H1 (cell line): ENCODE measurements at regions not wholly inside any gene's neighbourhood (a gene's known extent, or its start where the extent isn't known, plus 50 kb on each side); places are given as distances from the start of the nearest gene placed in this dataset.
"Not testable (repeated sequence)": the region's sequence is repeated elsewhere in the genome, so short reads cannot be mapped to it uniquely, and the experiment has no call there.

Experiments
- CTCF ChIA-PET: fragments of 300-600 bp; sonication (Branson Sonifier 250); formaldehyde crosslinking; loops from one replicate; lab custom pipeline; 2021; ENCODE audit not compliant: partially characterized antibody; lab: Charles Lee
- POLR2A ChIA-PET: fragments of 300-600 bp; sonication (Branson Sonifier 250); formaldehyde crosslinking; loops from one replicate; lab custom pipeline; 2021; ENCODE audit warnings: inconsistent platforms; ENCODE audit not compliant: partially characterized antibody; lab: Charles Lee
- DNase-seq, 2 experiments: peaks; one replicate each; pipeline versions ENCODE4 v3.0.0 to v3.0.0-alpha.2; 2010 to 2022; ENCODE audit warnings: low spot score in 2 of 2, low read depth in 1 of 2, mixed read lengths in 1 of 2
- FAIRE-seq: peaks from 2 replicates; lab custom pipeline; 2011; peaks lifted over from hg19 to GRCh38; lab: Jason Lieb, UNC
- H2AFZ ChIP-seq: 2 replicates; pipeline ENCODE4 v1.8.1; 2012; ENCODE audit warnings: low read length, inconsistent platforms
- H2AK5ac ChIP-seq: 2 replicates; pipeline ENCODE4 v1.6.1; 2013; ENCODE audit warnings: low read depth, low read length
- H2BK120ac ChIP-seq: replicated peaks from 2 replicates; pipeline ENCODE3; 2013; ENCODE audit warnings: low read depth, low read length, inconsistent platforms
- H2BK12ac ChIP-seq: 2 replicates; pipeline ENCODE4 v1.6.1; 2013; ENCODE audit warnings: low read depth, low read length
- H2BK15ac ChIP-seq: 2 replicates; pipeline ENCODE4 v1.6.1; 2013; ENCODE audit warnings: low read length
- H2BK20ac ChIP-seq: 2 replicates; pipeline ENCODE4 v1.6.1; 2013; ENCODE audit warnings: low read length
- H2BK5ac ChIP-seq: 2 replicates; pipeline ENCODE4 v1.6.1; 2013; ENCODE audit warnings: low read depth, low read length
- H3K14ac ChIP-seq: 2 replicates; pipeline ENCODE4 v1.6.1; 2013; ENCODE audit warnings: inconsistent platforms; ENCODE audit not compliant: insufficient read length
- H3K18ac ChIP-seq: 2 replicates; pipeline ENCODE4 v1.6.1; 2013; ENCODE audit warnings: low read length; ENCODE audit errors: extremely low read depth
- H3K23ac ChIP-seq: 2 replicates; pipeline ENCODE4 v1.6.1; 2013; ENCODE audit warnings: inconsistent platforms; ENCODE audit not compliant: insufficient read length
- H3K23me2 ChIP-seq: 2 replicates; pipeline ENCODE4 v1.6.1; 2013; ENCODE audit warnings: low read depth, low read length
- H3K27ac ChIP-seq: 2 replicates; pipeline ENCODE4 v1.6.1; 2011; ENCODE audit warnings: low read depth, low read length, inconsistent platforms
- H3K27me3 ChIP-seq, 4 experiments: replicated peaks in 1 of 4; 1 replicate in 1 of 4; 2 replicates in 3 of 4; pipeline versions ENCODE4 v1.6.1 to v1.8.1; 2011 to 2013; ENCODE audit warnings: low read length in 3 of 4, mild to moderate bottlenecking in 3 of 4, inconsistent platforms in 2 of 4, mixed read lengths in 2 of 4, moderate library complexity in 1 of 4; ENCODE audit not compliant: control insufficient read depth in 3 of 4, insufficient read depth in 3 of 4; ENCODE audit errors: extremely low read depth in 1 of 4
- H3K36me3 ChIP-seq, 4 experiments: 2 replicates each; pipeline versions ENCODE4 v1.6.1 to v1.8.1; 2011 to 2013; ENCODE audit warnings: mild to moderate bottlenecking in 4 of 4, low read length in 3 of 4, moderate library complexity in 2 of 4, control low read depth in 1 of 4, inconsistent platforms in 1 of 4; ENCODE audit not compliant: insufficient read depth in 4 of 4, control insufficient read depth in 2 of 4
- H3K4ac ChIP-seq: replicated peaks from 2 replicates; pipeline ENCODE3; 2013; ENCODE audit warnings: low read length, low read depth, mixed read lengths, inconsistent platforms; ENCODE audit not compliant: insufficient read length
- H3K4me1 ChIP-seq, 4 experiments: replicated peaks in 1 of 4; 1 replicate in 1 of 4; 2 replicates in 3 of 4; pipeline versions ENCODE4 v1.6.1 to v1.8.1; 2011 to 2013; ENCODE audit warnings: low read length in 3 of 4, inconsistent platforms in 2 of 4, mixed read lengths in 1 of 4; ENCODE audit not compliant: insufficient read depth in 4 of 4, control insufficient read depth in 3 of 4
- H3K4me2 ChIP-seq, 2 experiments: 2 replicates each; pipeline versions ENCODE4 v1.6.1 to v1.8.1; 2011 to 2013; ENCODE audit warnings: low read depth in 2 of 2, low read length in 2 of 2, control low read depth in 1 of 2, inconsistent platforms in 1 of 2, mild to moderate bottlenecking in 1 of 2; ENCODE audit not compliant: insufficient read depth in 1 of 2
- H3K4me3 ChIP-seq, 4 experiments: fragments of 200-600, 300-600 bp in 1 of 4; sonication (generic), shearing (Covaris generic), sonication (Bioruptor Twin) in 1 of 4; 2 replicates each; pipeline versions ENCODE4 v1.5.1 to v1.8.1; 2011 to 2016; ENCODE audit warnings: low read length in 4 of 4, low read depth in 3 of 4, control low read depth in 2 of 4, inconsistent platforms in 2 of 4, mild to moderate bottlenecking in 2 of 4, mixed read lengths in 1 of 4, moderate library complexity in 1 of 4; ENCODE audit not compliant: insufficient read depth in 2 of 4; ENCODE audit errors: extremely low read depth in 1 of 4
- H3K56ac ChIP-seq: replicated peaks from 2 replicates; pipeline ENCODE3; 2013; ENCODE audit warnings: low read depth, mild to moderate bottlenecking, mixed read lengths, low read length, inconsistent platforms; ENCODE audit not compliant: insufficient read length
- H3K79me1 ChIP-seq: 2 replicates; pipeline ENCODE4 v1.6.1; 2013; ENCODE audit warnings: low read depth, low read length, control low read depth
- H3K79me2 ChIP-seq, 2 experiments: 2 replicates each; pipeline versions ENCODE4 v1.6.1 to v1.8.1; 2012 to 2013; ENCODE audit warnings: low read length in 2 of 2, mild to moderate bottlenecking in 2 of 2, inconsistent platforms in 1 of 2; ENCODE audit not compliant: insufficient read depth in 2 of 2, control insufficient read depth in 1 of 2
- H3K9ac ChIP-seq, 4 experiments: replicated peaks in 1 of 4; 1 replicate in 1 of 4; 2 replicates in 3 of 4; pipeline versions ENCODE4 v1.6.1 to v1.8.1; 2011 to 2013; ENCODE audit warnings: low read depth in 3 of 4, low read length in 3 of 4, control low read depth in 2 of 4, mild to moderate bottlenecking in 2 of 4, moderate library complexity in 2 of 4, inconsistent platforms in 1 of 4; ENCODE audit errors: extremely low read depth in 1 of 4
- H3K9me3 ChIP-seq, 2 experiments: 2 replicates each; pipeline versions ENCODE4 v1.6.1 to v1.8.1; 2012 to 2013; ENCODE audit warnings: mild to moderate bottlenecking in 2 of 2, moderate library complexity in 2 of 2, control low read depth in 1 of 2, inconsistent platforms in 1 of 2, low read depth in 1 of 2, low read length in 1 of 2, mixed read lengths in 1 of 2; ENCODE audit not compliant: insufficient read depth in 2 of 2
- H4K20me1 ChIP-seq, 2 experiments: replicated peaks in 1 of 2; 2 replicates each; pipeline versions ENCODE3 to v1.8.1; 2011 to 2013; ENCODE audit warnings: inconsistent platforms in 2 of 2, low read length in 2 of 2, mild to moderate bottlenecking in 1 of 2; ENCODE audit not compliant: insufficient read depth in 2 of 2, control insufficient read depth in 1 of 2
- H4K5ac ChIP-seq: 2 replicates; pipeline ENCODE4 v1.6.1; 2013; ENCODE audit warnings: low read length, low read depth, mixed read lengths, inconsistent platforms; ENCODE audit not compliant: insufficient read length
- H4K8ac ChIP-seq: 2 replicates; pipeline ENCODE4 v1.8.0; 2013; ENCODE audit warnings: mild to moderate bottlenecking, moderate library complexity, low read length, inconsistent platforms; ENCODE audit not compliant: insufficient read depth; ENCODE audit errors: extremely low read depth
- H4K91ac ChIP-seq: replicated peaks from 2 replicates; pipeline ENCODE3; 2013; ENCODE audit warnings: low read length, mixed read lengths, inconsistent platforms; ENCODE audit not compliant: insufficient read length
- WGBS, 2 experiments: shearing (Covaris generic) in 1 of 2; methylation state at CpG; one replicate each; pipeline versions ENCODE4 v1.1.6 to v1.1.7; 2013 to 2015; ENCODE audit warnings: low lambda C conversion rate in 2 of 2, mixed read lengths in 2 of 2, inconsistent platforms in 1 of 2, low coverage in 1 of 2, missing lambda C conversion rate in 1 of 2; ENCODE audit not compliant: insufficient replicate concordance in 2 of 2, insufficient coverage in 1 of 2, insufficient read length in 1 of 2; ENCODE audit errors: extremely low coverage in 1 of 2, missing lambda C conversion rate in 1 of 2; 5-methylcytosine and 5-hydroxymethylcytosine counted together

GRCh38 chr10:38603681-38604080 is 509.5 kb downstream of the ZNF37A start:
- H2BK5ac ChIP-seq, H2BK12ac ChIP-seq, H2AFZ ChIP-seq, CTCF ChIA-PET, H4K91ac ChIP-seq, H3K4me2 ChIP-seq, H3K18ac ChIP-seq, DNase-seq, H3K27ac ChIP-seq, H2BK120ac ChIP-seq, H3K27me3 ChIP-seq, H2BK15ac ChIP-seq, H2AK5ac ChIP-seq, H4K8ac ChIP-seq, H3K23ac ChIP-seq, H3K23me2 ChIP-seq, H3K4me3 ChIP-seq, H4K5ac ChIP-seq, H2BK20ac ChIP-seq, POLR2A ChIA-PET, H3K56ac ChIP-seq, H4K20me1 ChIP-seq, FAIRE-seq, H3K14ac ChIP-seq, H3K4ac ChIP-seq, H3K4me1 ChIP-seq, H3K9ac ChIP-seq, H3K79me1 ChIP-seq, H3K36me3 ChIP-seq, H3K79me2 ChIP-seq: not testable (repeated sequence)
- WGBS, 2 experiments, result 93% methylated on average over 6 of the region's 7 CpGs; no CpG with 5 or more reads in 1 of the 2 experiments
- H3K9me3 ChIP-seq, result peaks cover 20 to 81% of the 10 kb centered on the region in 2 experiments; a peak in 3 of 4 replicates

- H4K91ac ChIP-seq, H4K5ac ChIP-seq, DNase-seq, FAIRE-seq, H3K18ac ChIP-seq, H3K4me2 ChIP-seq, H3K27me3 ChIP-seq, H3K56ac ChIP-seq, H2BK12ac ChIP-seq, H3K14ac ChIP-seq, H2AFZ ChIP-seq, H3K4me3 ChIP-seq, POLR2A ChIA-PET, H3K23ac ChIP-seq, H3K4ac ChIP-seq, CTCF ChIA-PET, H3K79me1 ChIP-seq, H2BK5ac ChIP-seq, H2BK120ac ChIP-seq, H3K79me2 ChIP-seq, H2BK15ac ChIP-seq, H2AK5ac ChIP-seq, H2BK20ac ChIP-seq, H3K27ac ChIP-seq, H3K23me2 ChIP-seq, H4K8ac ChIP-seq, H3K9ac ChIP-seq, H3K36me3 ChIP-seq, H3K4me1 ChIP-seq, H4K20me1 ChIP-seq: not testable (repeated sequence)
- H3K9me3 ChIP-seq, result peaks cover 20 to 82% of the 10 kb centered on the region in 2 experiments; a peak in 3 of 4 replicates
- WGBS, 2 experiments, result 100% methylated on average over 4 of the region's 16 CpGs; no CpG with 5 or more reads in 1 of the 2 experiments
These were observed 510.3 kb downstream of the ZNF37A start for GRCh38 chr10:38604477-38604876.
